GM12864 (cell line): ENCODE measurements at regions not wholly inside any gene's neighbourhood (a gene's known extent, or its start where the extent isn't known, plus 50 kb on each side); places are given as distances from the start of the nearest gene placed in this dataset.

Experiments used
- DNase-seq: peaks from one replicate; pipeline ENCODE4 v3.0.0-alpha.2; 2011; ENCODE audit warnings: low read depth
- H3K4me3 ChIP-seq: 2 replicates; pipeline ENCODE4 v1.5.1; 2011; ENCODE audit warnings: mild to moderate bottlenecking, low read depth, low read length, control low read depth
- TF ChIP-seq, protein P1 (sequence below): IDR thresholded peaks from 2 replicates; pipeline ENCODE4 v1.5.1; 2011; ENCODE audit warnings: low read depth, mild to moderate bottlenecking, moderate library complexity, low read length, control low read depth, inconsistent platforms; ENCODE audit errors: missing control alignments

- no peak for DNase-seq
- TF ChIP-seq, protein P1, sequence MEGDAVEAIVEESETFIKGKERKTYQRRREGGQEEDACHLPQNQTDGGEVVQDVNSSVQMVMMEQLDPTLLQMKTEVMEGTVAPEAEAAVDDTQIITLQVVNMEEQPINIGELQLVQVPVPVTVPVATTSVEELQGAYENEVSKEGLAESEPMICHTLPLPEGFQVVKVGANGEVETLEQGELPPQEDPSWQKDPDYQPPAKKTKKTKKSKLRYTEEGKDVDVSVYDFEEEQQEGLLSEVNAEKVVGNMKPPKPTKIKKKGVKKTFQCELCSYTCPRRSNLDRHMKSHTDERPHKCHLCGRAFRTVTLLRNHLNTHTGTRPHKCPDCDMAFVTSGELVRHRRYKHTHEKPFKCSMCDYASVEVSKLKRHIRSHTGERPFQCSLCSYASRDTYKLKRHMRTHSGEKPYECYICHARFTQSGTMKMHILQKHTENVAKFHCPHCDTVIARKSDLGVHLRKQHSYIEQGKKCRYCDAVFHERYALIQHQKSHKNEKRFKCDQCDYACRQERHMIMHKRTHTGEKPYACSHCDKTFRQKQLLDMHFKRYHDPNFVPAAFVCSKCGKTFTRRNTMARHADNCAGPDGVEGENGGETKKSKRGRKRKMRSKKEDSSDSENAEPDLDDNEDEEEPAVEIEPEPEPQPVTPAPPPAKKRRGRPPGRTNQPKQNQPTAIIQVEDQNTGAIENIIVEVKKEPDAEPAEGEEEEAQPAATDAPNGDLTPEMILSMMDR: no peak
- H3K4me3 ChIP-seq: no peak overlapping the region
Measured at GRCh38 chr6:169933839-169934698, 182.6 kb downstream of the ERMARD start.

DNA sequence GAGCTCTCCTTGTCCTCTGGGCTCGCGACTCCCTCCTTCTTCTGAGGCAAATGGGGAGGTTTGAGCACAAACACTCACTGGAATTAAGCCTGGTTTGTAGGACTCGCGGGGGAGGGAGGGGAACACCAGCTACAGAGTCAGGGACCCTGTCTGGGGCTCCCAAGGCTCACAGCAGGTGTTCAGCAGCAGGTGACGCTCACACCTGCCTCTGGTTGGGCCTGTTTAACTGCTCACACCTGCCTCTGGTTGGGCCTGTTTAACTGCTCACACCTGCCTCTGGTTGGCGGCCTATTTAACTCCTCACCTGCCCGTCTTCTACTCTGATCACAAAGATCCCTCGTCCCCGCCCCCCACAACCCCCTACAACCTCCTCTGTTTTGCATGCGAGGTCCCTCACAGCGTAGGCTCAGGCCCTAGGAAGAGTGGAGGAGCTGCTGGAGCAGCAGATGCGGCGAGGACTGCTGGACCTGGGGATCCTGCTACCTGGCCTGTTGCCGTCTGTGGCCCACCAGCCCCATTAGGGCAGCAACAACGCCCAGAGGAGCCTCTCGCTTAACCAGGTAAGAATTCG, 181.9 kb downstream of the ERMARD start:
- DNase-seq: no peak
- TF ChIP-seq, protein P1: no peak

DNA sequence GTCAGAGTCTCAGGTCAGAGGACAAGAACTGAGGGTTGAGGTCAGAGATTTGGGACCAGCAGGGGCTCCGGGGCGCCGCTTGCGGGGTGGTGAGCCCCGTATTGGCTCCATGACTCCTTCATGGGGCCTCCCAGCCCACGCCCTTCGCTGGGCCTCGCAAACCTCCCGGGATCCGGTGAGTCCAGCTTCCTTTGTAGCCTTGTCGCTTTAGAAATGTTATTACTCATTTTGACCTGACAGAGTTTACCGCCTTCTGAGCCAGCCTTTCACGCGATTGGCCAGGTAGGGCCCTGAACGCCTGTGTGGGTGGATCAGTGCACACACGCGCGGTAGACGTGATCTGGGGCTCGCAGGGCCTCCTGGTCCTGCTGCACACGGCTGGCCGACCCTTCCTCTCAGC, 181.1 kb downstream of the ERMARD start:
- TF ChIP-seq, protein P1: no peak
- no peak for DNase-seq
- H3K4me3 ChIP-seq: no peak overlapping the region

More for the DNA sequence above, 181.9 kb downstream of the ERMARD start:
- no peak overlapping the region for H3K4me3 ChIP-seq

DNA sequence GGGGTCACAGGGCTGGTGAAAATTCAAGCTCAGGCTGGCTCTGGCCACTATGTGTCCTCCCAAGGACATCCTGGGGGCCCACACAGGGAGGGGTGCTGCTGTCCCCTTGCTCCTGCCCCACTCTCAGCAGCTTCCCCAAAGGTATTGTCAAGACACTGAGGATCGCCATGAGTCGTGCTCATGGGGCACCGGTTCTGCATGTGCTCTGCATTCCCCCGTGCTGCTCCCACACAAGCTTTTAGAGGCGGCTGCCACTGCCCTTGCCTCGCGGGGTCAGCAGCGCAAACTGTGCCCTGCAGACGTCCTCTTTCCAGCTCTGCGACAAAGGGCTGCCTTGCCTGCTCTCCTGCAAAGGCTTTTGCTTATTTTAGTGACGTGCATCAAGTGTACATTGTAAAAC, 179.8 kb downstream of the ERMARD start:
- DNase-seq: no peak
- TF ChIP-seq, protein P1: no peak
- H3K4me3 ChIP-seq: no peak overlapping the region

- no peak for DNase-seq
- no peak overlapping the region for H3K4me3 ChIP-seq
- TF ChIP-seq, protein P1: no peak
Measured at GRCh38 chr6:169930799-169931198, 179.4 kb downstream of the ERMARD start.

DNA sequence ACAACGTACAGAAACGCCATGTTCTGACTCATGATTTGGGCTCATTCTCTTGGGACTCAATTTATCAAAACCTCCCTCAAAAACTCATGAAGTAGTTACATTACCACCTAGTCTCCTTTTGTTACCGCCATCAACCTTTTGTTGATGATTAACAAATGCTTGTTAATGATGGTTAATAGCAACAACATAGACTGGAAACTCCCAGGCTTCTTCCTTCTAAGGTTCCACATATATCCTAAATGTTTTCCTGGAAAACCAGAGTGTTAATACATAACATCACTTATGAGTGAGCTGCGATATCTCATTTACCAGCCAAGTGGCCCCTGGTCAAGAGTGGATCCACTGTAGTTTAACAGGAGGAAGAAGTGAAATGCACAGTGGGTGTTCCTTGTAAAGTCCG, 176.3 kb downstream of the ERMARD start:
- H3K4me3 ChIP-seq: no peak overlapping the region
- DNase-seq: no peak
- TF ChIP-seq, protein P1: no peak
